ENCODE measurements at regions not wholly inside any gene's neighbourhood (a gene's known extent, or its start where the extent isn't known, plus 50 kb on each side); places are given as distances from the start of the nearest gene placed in this dataset.

- no peak for DNase-seq (ENCODE audit: extremely low spot score)
- no peak for TF ChIP-seq CTCF (IDR thresholded peaks at IDR 0.05; ENCODE audit: control extremely low read depth, extremely low read depth, low read depth, missing control alignments)
- ChIA-PET CTCF (no interaction called here), POLR2A (no interaction called here)
Measured at GRCh38 chr16:51734220-51734619, 583.1 kb upstream of the SALL1 start.

DNA sequence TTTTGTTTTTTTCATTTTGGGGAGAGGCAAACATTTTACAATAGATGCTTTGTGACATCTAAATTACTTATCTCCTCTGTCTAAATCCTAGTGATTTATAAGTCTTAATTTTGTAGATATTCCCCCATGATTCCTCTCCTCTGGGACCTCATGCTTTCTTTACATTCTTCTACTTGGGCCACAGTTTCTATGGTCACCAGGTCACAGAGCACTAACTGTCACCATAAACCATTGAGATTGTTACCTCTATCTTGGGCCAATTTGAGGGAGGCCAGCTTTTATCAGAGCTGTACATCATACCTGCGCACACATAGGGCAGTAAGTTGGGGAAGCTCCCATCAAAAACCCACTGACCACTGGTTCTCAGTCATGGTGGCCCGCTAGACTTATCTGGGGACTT, 582.1 kb upstream of the SALL1 start:
- ChIA-PET POLR2A (no interaction called here), CTCF (no interaction called here)
- TF ChIP-seq CTCF (IDR thresholded peaks at IDR 0.05; ENCODE audit: control extremely low read depth, extremely low read depth, low read depth, missing control alignments): no peak
- DNase-seq (ENCODE audit: extremely low spot score): no peak

DNA sequence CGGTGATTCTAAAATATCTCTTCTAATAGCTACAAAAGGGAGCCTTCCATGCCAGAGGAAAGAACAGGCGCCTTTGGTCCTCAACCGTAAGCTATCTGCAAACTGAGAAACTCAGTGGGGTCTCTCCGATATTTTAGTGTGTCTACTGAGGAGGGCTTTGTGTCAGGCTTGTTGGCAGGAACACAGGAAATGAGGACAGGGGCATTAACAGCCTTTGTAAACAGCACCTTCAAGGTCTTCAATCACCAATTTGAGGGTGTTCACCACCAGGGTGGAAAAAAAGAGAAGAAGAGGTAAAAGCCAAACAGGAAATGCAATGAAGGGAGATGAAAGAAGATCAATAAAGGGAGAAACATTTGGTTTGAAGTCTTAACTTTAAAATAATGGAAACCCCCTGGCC, 580.1 kb upstream of the SALL1 start:
- CTCF ChIA-PET: interaction anchor here (1.0 kb wide), 1 partner anchor 12 kb away, joined by 4 read pairs; no protein-coding TSS in a partner anchor
- POLR2A ChIA-PET: no interaction called here
- no peak for DNase-seq (ENCODE audit: extremely low spot score)
- no peak for TF ChIP-seq CTCF (IDR thresholded peaks at IDR 0.05; ENCODE audit: control extremely low read depth, extremely low read depth, low read depth, missing control alignments)

DNA sequence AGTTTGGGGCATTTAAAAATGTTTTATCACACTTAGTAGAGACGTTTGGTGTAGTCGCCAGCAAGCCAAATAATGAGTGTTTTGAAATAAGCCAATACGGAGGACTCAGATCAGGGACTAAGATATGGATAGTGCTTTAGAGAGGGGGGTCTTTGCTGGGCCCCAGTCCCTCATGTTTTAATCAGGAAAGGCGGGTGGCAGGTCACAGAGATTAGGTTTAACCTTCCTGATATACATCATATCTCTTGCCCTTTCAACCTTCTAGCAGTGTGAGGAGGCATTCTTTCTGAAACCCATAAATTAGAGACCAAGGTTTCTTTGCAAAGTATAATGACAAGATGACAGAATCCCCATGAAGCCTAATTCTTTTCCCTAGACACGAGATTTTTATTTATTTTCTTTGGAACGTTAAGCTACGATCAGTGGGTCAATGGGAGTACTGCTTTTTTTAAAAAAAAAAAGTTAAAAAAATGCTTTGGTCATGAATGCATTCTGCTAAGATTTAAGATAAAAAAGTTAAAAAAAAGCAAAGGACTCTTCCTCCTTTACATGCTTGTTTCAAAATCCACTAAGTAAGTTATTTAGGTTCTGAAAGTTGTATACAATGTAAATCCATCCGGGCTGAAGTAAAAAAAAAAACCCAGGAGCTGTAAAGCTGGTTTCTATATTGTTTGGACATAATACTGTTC, 572.1 kb upstream of the SALL1 start:
- no peak for TF ChIP-seq CTCF (IDR thresholded peaks at IDR 0.05; ENCODE audit: control extremely low read depth, extremely low read depth, low read depth, missing control alignments)
- CTCF ChIA-PET: interaction anchor here (1.0 kb wide), 1 partner anchor 9 kb away, joined by 3 read pairs; no protein-coding TSS in a partner anchor
- POLR2A ChIA-PET: no interaction called here
- no peak for DNase-seq (ENCODE audit: extremely low spot score)

GRCh38 chr16:51722467-51722866, 571.4 kb upstream of the SALL1 start:
- DNase-seq (ENCODE audit: extremely low spot score): no peak
- CTCF ChIA-PET: interaction anchor here (1.0 kb wide), 1 partner anchor 9 kb away, joined by 3 read pairs; no protein-coding TSS in a partner anchor
- no peak for TF ChIP-seq CTCF (IDR thresholded peaks at IDR 0.05; ENCODE audit: control extremely low read depth, extremely low read depth, low read depth, missing control alignments)

GRCh38 chr16:51719376-51719775, 568.3 kb upstream of the SALL1 start:
- POLR2A ChIA-PET: no interaction called here
- no peak for DNase-seq (ENCODE audit: extremely low spot score)
- CTCF ChIA-PET: interaction anchor here (1.5 kb wide), 1 partner anchor 12 kb away, joined by 4 read pairs; no protein-coding TSS in a partner anchor
- no peak for TF ChIP-seq CTCF (IDR thresholded peaks at IDR 0.05; ENCODE audit: control extremely low read depth, extremely low read depth, low read depth, missing control alignments)

More at GRCh38 chr16:51722467-51722866, 571.4 kb upstream of the SALL1 start:
- POLR2A ChIA-PET: no interaction called here

Measured in GM10248 (cell line).